Uterus (tissue), 2 donors: ENCODE measurements at regions not wholly inside any gene's neighbourhood (a gene's known extent, or its start where the extent isn't known, plus 50 kb on each side); places are given as distances from the start of the nearest gene placed in this dataset.

Source experiments
- CTCF ChIP-seq, 4 experiments: fragments of 200-600 bp in 2 of 4; fragments of 450-650 bp in 2 of 4; sonication (generic) in 2 of 4; IDR thresholded peaks; one replicate each; pipeline ENCODE4 v1.5.1; 2016 to 2019; ENCODE audit warnings: antibody characterized with exemption in 4 of 4, mild to moderate bottlenecking in 2 of 4, moderate library complexity in 1 of 4
- POLR2A ChIP-seq, 2 donors: fragments of 450-650 bp; IDR thresholded peaks; one replicate each; pipeline ENCODE4 v1.6.1; 2016; ENCODE audit warnings: antibody characterized with exemption in 2 of 2, mild to moderate bottlenecking in 1 of 2, moderate library complexity in 1 of 2

- TF ChIP-seq CTCF (IDR thresholded peaks at IDR 0.05) = no peak
- no peak for TF ChIP-seq POLR2A (IDR thresholded peaks at IDR 0.05)
Measured at GRCh38 chr21:35319684-35320283, 270.7 kb upstream of the RUNX1 start.
